ENCODE measurements at regions not wholly inside any gene's neighbourhood (a gene's known extent, or its start where the extent isn't known, plus 50 kb on each side); places are given as distances from the start of the nearest gene placed in this dataset.

- DNase-seq (ENCODE audit: low read depth), result no peak
- TF ChIP-seq, protein P1, sequence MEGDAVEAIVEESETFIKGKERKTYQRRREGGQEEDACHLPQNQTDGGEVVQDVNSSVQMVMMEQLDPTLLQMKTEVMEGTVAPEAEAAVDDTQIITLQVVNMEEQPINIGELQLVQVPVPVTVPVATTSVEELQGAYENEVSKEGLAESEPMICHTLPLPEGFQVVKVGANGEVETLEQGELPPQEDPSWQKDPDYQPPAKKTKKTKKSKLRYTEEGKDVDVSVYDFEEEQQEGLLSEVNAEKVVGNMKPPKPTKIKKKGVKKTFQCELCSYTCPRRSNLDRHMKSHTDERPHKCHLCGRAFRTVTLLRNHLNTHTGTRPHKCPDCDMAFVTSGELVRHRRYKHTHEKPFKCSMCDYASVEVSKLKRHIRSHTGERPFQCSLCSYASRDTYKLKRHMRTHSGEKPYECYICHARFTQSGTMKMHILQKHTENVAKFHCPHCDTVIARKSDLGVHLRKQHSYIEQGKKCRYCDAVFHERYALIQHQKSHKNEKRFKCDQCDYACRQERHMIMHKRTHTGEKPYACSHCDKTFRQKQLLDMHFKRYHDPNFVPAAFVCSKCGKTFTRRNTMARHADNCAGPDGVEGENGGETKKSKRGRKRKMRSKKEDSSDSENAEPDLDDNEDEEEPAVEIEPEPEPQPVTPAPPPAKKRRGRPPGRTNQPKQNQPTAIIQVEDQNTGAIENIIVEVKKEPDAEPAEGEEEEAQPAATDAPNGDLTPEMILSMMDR (IDR thresholded peaks at IDR 0.05; ENCODE audit: control insufficient read depth, extremely low read depth, insufficient read depth), result no peak
- no peak overlapping the region for H3K4me3 ChIP-seq (ENCODE audit: low read depth, low read length)
Measured at GRCh38 chr14:62084020-62084419, 321.8 kb downstream of the SNAPC1 start.

- H3K4me3 ChIP-seq (ENCODE audit: low read depth, low read length), result no peak overlapping the region
- no peak for DNase-seq (ENCODE audit: low read depth)
- TF ChIP-seq, protein P1 (IDR thresholded peaks at IDR 0.05; ENCODE audit: control insufficient read depth, extremely low read depth, insufficient read depth), result no peak
Measured at GRCh38 chr14:62087191-62087590, 325.0 kb downstream of the SNAPC1 start.

DNA sequence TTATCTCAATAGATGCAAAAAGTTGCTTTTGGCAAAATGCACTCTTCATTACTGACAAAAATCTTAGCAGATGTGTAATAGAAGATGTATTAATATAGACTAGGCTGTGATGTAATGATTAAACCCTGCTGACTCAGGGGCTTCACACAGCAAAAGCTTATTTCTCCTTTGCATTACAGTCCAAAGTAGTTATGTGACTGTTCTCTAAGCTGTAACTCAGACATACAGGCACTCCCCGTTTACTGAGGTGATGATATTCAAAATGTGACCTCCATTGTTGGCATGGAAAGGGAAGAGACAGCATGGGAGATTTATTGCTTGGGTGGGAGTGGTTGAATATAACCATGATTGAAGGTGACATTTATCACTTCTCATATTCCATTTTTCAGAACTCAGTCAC, 331.5 kb downstream of the SNAPC1 start:
- TF ChIP-seq, protein P1 (IDR thresholded peaks at IDR 0.05; ENCODE audit: control insufficient read depth, extremely low read depth, insufficient read depth), result no peak
- no peak overlapping the region for H3K4me3 ChIP-seq (ENCODE audit: low read depth, low read length)
- no peak for DNase-seq (ENCODE audit: low read depth)

- DNase-seq (ENCODE audit: low read depth), result no peak
- TF ChIP-seq, protein P1 (IDR thresholded peaks at IDR 0.05; ENCODE audit: control insufficient read depth, extremely low read depth, insufficient read depth), result no peak
- H3K4me3 ChIP-seq (ENCODE audit: low read depth, low read length), result no peak overlapping the region
Measured at GRCh38 chr14:62097072-62097471, 334.9 kb downstream of the SNAPC1 start.

DNA sequence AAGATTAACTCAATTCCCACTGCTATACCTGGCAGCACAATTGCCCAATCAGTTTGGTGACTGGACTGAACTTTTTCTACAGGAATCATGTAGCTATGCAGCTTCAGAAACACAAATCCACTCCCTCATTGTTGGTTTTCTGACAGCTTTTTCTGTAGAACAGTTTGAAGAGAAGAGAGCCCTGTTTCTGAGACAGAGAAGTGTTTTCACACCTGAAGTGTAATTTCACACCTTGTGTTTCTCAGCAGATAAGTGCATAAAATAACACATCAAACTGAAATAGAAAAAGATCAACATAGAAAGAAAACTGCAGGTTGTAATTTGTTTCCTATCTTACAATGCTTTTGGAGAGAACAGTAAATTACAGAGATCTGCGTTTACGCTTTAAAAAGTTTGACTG, 335.6 kb downstream of the SNAPC1 start:
- no peak overlapping the region for H3K4me3 ChIP-seq (ENCODE audit: low read depth, low read length)
- no peak for DNase-seq (ENCODE audit: low read depth)
- TF ChIP-seq, protein P1 (IDR thresholded peaks at IDR 0.05; ENCODE audit: control insufficient read depth, extremely low read depth, insufficient read depth), result no peak

- H3K4me3 ChIP-seq (ENCODE audit: low read depth, low read length), result no peak overlapping the region
- TF ChIP-seq, protein P1 (IDR thresholded peaks at IDR 0.05; ENCODE audit: control insufficient read depth, extremely low read depth, insufficient read depth), result no peak
- DNase-seq (ENCODE audit: low read depth), result no peak
Measured at GRCh38 chr14:62098357-62098756, 336.1 kb downstream of the SNAPC1 start.

DNA sequence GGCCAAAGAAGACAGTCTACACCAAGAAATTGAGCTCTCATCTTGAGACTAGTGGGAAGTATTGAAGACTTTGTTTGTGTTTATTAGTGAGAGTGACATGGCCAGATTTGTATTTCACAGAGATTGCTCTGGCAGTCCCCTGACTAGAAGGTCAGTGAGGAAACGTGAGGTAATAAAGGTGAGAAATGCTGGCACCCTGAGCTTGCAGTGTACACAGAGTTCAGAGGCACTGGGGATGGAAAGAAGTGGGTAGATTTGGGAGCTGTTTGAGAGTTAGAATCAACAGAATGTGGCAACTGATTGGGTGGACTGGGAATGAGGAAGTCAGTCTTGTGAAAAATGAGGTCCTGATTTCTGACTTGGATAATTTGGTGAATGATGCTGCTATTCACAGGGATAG, 336.9 kb downstream of the SNAPC1 start:
- no peak for DNase-seq (ENCODE audit: low read depth)
- TF ChIP-seq, protein P1 (IDR thresholded peaks at IDR 0.05; ENCODE audit: control insufficient read depth, extremely low read depth, insufficient read depth), result no peak
- no peak overlapping the region for H3K4me3 ChIP-seq (ENCODE audit: low read depth, low read length)

Data from LNCaP clone FGC (cell line).